GM13977 (cell line): ENCODE measurements at regions not wholly inside any gene's neighbourhood (a gene's known extent, or its start where the extent isn't known, plus 50 kb on each side); places are given as distances from the start of the nearest gene placed in this dataset.

Experiments
- DNase-seq: peaks from one replicate; pipeline ENCODE4 v3.0.0; 2012; ENCODE audit warnings: low spot score
- CTCF ChIP-seq: IDR thresholded peaks from 2 replicates; pipeline ENCODE4 v1.5.1; 2012; ENCODE audit warnings: mild to moderate bottlenecking, control low read depth; ENCODE audit not compliant: insufficient read depth; ENCODE audit errors: extremely low read depth, missing control alignments
- in situ Hi-C: fragments of 300-500 bp; cut with MboI; formaldehyde crosslinking; loops from one replicate; pipeline ENCODE4 v1.12.0; 2022; ENCODE audit warnings: low sequenced_read_pairs, low pct_unique_long_range_greater_than_20kb, mixed read lengths, inconsistent platforms; ENCODE audit not compliant: unreplicated experiment

- TF ChIP-seq CTCF: no peak
- DNase-seq: no peak
- in situ Hi-C loops: no loop called here
Observed at GRCh38 chr22:48175721-48176120, 1413.3 kb downstream of the TBC1D22A start.

- no peak for DNase-seq
- in situ Hi-C loops: no loop called here
- TF ChIP-seq CTCF: no peak
Observed at GRCh38 chr22:48173773-48174160, 1411.3 kb downstream of the TBC1D22A start.

DNA sequence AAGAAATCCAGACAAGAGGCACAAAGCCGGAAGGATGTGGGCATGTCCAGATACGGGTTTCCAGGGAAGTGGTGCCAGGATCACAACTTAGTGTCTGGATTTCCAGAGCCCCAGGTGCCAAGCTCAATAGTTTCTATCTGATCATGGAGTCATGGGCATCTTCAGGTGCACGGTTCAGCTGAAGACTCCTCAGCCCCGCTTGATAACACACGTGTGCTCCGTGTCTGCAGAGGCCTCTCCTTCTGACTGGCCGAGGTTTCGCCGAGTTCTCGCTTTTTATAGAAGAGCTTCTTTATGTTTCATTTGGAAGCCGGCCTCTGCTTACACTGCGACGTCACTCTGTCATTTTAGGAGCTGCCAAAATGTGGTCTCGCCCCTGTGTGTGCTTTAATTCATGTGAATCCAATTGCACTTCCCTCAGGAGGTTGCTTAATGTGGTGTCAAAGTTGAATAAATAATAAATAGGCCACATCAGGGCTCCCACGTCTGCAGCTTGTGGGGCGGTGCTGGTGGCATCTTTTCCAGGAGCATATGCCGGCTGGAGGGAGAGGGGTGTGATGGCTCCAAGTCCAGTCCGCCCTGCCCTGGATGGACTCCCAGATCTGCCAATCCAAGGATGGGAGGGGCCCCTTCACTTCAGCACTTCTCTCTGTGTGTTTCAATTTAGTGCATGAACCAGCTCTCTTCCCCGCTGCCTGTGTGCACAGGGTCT, 1410.8 kb downstream of the TBC1D22A start:
- no peak for DNase-seq
- TF ChIP-seq CTCF: no peak
- in situ Hi-C loops: no loop called here

- in situ Hi-C loops: no loop called here
- DNase-seq: no peak
- TF ChIP-seq CTCF: no peak
Observed at GRCh38 chr22:48171271-48171691, 1408.8 kb downstream of the TBC1D22A start.

- DNase-seq: no peak
- in situ Hi-C loops: no loop called here
- TF ChIP-seq CTCF: no peak
Observed at GRCh38 chr22:48169227-48169626, 1406.8 kb downstream of the TBC1D22A start.

DNA sequence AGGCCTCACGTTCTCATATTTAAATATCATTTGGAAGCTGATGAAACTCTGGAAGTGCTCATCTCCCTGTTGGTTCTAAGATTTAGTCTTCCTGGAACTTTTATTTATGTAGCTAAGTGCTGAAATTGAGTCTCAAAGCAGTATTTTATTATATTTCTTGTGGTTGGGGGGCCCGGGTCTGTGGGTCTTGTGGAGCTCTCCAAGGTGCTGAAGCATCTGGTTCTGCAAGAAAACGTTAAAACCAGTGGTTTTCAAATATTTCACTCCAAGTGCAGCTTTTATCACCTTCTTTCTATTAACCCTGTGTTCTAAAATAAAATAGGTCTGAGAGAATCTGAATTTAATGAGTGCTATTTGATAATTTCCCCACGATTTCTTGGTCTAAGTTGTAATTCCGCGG, 1404.8 kb downstream of the TBC1D22A start:
- DNase-seq: no peak
- in situ Hi-C loops: no loop called here
- TF ChIP-seq CTCF: no peak
